SIG-M5 (cell line): ENCODE measurements at regions not wholly inside any gene's neighbourhood (a gene's known extent, or its start where the extent isn't known, plus 50 kb on each side); places are given as distances from the start of the nearest gene placed in this dataset.
"Not testable (repeated sequence)": the region's sequence is repeated elsewhere in the genome, so short reads cannot be mapped to it uniquely, and the experiment has no call there.

ENCODE experiments used
- DNase-seq: peaks from one replicate; lab custom pipeline; 2025; lab: John Stamatoyannopoulos, UW

DNA sequence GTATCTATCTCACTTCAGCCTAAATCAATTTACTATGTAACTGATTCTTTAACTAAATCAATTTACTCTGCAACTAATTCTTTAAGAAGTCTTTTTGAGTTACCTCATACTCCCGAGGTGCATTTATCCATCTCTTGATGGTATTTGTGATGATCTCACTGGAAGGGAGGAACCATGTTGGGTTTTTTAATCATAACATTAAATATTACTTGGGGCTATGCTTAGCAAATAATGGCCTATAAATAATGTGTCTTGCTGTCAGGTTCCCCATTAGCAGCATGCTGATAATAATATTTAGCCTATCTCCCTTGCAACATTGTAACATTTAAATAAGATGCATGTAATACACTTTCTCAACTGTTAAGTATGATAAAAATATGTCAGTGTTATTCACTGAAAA lies 411.3 kb downstream of the SLITRK1 start:
- no peak for DNase-seq

- no peak for DNase-seq
These were observed 412.0 kb downstream of the SLITRK1 start for GRCh38 chr13:83470133-83470797.

GRCh38 chr13:83453723-83454122 lies 428.6 kb downstream of the SLITRK1 start:
- no peak for DNase-seq

DNA sequence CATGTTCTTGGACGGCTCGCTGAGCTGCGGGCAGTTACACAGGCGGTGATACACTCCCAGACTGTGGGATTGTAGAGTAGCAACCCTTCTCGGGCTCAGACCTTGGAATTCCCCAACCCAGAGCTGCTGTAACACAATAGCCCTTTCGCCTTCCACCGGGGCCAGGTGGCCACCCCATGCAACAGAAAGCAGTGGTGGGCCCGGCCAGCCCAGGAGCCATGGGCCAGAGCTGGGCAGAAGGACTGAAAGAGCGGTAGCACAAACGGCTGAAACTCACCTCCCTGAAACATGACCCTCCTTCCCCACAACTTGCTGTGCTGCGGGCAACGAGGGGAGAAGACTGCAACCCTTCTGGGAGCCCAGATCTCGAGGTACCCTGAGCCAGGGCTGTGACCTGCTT lies 429.0 kb downstream of the SLITRK1 start:
- DNase-seq: no peak

GRCh38 chr13:83452292-83452950 lies 429.9 kb downstream of the SLITRK1 start:
- no peak for DNase-seq

GRCh38 chr13:83450591-83450990 lies 431.7 kb downstream of the SLITRK1 start:
- no peak for DNase-seq

DNA sequence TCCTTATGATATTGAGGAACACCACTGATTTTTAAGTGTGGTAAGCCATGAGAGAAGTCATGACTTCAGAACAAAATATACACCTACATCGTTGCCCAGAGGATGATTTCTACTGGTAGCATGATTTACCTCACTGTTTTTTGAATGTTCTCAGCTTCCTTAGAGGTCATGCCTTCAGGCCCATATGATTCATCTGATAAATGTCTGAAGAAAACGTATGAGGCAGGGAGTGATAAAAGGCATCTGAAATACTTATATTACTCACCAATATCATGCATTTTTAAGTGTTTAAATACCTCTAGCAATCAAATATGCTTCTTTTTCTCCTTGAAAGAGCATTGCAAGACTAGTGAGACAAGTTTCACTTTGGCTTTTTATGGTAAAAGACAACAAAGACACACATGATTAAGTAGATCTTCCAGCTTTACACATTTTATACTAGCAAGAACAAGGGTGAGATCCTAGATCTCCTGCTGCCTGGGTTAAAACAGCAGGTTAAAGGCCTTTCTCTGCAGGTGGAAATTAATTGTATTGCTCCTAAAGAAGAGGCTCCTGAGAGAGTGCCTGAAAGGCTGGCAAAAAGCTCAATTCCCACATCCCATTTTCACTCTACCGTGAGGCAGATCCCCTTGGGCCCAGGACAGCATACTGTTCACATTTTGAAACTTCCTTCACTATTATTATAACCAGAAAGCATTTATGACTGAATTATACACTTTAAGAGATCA lies 432.4 kb downstream of the SLITRK1 start:
- no peak for DNase-seq

- no peak for DNase-seq
These were observed 441.8 kb downstream of the SLITRK1 start for GRCh38 chr13:83440465-83440864.

- DNase-seq: not testable (repeated sequence)
These were observed 442.8 kb downstream of the SLITRK1 start for GRCh38 chr13:83439464-83439863.

DNA sequence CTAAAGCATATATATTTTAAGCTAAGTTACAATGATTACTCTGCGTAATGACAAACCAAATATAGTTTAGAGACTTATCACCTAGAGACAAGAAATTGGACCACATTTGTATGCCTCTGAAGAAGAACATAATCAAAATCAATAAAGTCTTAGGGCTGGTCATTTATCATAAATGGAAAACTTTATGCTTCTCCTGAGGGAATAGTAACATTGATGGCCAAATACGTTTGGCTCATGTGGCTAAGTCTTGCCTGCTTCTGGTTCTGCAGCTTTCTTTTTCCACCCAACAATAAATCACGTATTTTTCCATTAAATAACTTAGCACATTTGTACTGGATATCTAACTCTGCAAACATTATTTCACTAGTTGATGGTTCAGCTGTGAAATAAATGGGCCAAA lies 458.4 kb downstream of the SLITRK1 start:
- no peak for DNase-seq

GRCh38 chr13:83423381-83423780 lies 458.9 kb downstream of the SLITRK1 start:
- DNase-seq: no peak

DNA sequence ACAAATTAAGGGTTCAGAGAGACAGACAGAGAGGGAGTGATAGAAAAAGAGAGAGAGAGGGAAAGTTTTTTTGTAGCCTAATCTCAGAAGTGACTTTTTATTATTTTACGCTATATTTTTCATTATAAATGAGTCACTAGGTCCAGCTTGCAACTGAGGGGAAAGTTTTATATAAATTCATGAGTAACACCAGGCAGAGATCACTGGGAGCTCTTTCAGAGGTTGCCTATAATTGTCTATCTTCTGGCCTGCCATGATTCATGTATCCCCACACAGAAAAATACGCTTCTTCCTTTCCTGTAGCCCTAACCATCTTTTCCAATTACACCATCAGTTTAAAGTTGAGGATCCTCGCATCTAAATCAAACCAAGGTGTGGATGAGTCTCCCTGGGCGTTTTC lies 467.9 kb downstream of the SLITRK1 start:
- no peak for DNase-seq

- DNase-seq: no peak
These were observed 495.7 kb downstream of the SLITRK1 start for GRCh38 chr13:83386609-83387008.

- DNase-seq: no peak
These were observed 503.4 kb downstream of the SLITRK1 start for GRCh38 chr13:83378908-83379307.

GRCh38 chr13:83377491-83377890 lies 504.8 kb downstream of the SLITRK1 start:
- DNase-seq: no peak

- DNase-seq: no peak
These were observed 509.5 kb downstream of the SLITRK1 start for GRCh38 chr13:83372786-83373185.

- no peak for DNase-seq
These were observed 516.6 kb downstream of the SLITRK1 start for GRCh38 chr13:83365723-83366122.

DNA sequence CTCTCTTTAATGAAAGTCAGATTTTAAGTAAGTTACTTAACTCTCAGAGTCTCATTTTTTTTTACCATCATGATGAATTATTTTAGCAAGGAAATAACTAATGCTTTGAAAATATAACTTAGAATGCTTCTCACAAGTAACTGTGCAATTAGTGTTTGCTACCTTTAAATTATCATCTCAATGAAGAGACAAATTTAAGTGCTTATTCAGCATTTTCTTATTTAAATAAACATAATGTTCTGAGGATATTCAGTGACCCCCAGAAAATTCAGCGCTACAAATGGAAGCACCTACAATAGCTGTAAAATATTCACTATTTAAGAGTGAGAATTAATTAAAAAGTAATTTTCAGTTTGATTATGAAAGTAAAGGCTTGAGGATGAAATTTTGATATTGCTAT lies 527.2 kb downstream of the SLITRK1 start:
- no peak for DNase-seq

DNA sequence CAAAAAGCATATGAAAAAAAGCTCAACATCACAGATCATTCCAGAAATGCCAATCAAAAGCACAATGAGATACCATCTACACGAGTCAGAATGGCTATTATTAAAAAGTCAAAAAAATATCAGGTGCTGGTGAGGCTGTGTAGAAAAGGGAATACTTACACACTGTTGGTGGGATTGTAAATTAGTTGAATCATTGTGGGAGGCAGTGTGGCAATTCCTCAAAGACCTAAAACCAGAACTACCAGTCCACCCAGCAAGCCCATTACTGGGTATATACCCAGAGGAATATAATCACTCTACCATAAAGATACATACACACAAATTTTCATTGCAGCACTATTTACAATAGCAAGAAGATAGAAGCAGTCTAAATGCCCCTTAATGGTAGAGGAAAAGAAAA lies 529.9 kb downstream of the SLITRK1 start:
- no peak for DNase-seq

DNA sequence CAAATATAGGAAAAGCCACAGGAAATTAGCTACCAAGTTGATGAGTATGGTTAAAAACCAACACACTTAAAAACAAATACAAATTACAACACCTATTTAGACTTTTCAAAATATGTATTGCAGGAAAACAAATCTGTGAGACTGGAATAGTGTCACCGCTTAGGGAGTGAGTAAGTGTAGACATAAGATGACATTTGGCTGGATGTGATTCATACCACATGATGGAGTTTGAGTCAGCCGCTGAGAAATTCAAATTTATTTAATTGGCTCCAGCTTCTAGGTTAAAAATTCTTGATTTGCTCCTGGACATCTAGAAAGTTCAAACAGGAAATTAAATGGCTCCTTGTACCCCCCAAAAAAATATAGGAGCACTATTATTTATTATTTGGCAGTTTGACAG lies 531.7 kb downstream of the SLITRK1 start:
- DNase-seq: no peak

DNA sequence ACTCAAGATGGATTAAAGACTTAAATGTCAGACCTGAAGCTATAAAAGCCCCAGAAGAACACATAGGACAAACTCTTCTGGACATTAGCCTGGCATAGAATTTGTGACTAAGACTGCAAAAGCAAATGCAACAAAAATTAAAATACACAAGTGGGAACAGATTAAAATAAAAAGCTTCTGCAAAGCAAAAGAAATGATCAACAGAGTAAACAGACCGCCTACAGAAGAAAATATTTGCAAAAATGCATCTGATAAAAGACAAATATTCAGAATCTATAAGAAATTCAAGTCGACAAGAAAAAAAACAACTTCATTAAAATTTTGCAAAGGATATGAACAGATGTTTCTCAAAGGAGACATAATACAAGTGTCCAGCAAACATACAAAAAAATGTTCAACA lies 537.8 kb downstream of the SLITRK1 start:
- no peak for DNase-seq

DNA sequence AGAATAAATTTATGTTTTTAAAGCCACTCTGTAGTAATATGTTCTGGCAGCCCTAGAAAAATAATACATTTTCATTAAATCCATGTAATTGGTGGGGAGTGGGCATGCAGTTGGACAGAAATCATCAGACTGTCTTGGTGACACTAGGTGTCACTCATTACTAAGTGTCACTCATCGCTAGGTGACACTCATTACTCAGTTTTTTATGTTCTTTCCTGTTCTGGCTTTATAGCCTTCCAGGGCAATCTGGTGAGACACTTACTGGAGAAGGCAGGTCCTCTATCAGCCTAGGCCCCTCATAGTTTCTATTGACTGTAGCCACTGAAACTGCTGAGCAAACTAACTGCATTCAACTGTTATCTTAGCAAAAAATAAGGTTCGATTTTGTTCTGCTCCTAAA lies 542.1 kb downstream of the SLITRK1 start:
- DNase-seq: no peak
